ENCODE measurements at regions not wholly inside any gene's neighbourhood (a gene's known extent, or its start where the extent isn't known, plus 50 kb on each side); places are given as distances from the start of the nearest gene placed in this dataset.

DNA sequence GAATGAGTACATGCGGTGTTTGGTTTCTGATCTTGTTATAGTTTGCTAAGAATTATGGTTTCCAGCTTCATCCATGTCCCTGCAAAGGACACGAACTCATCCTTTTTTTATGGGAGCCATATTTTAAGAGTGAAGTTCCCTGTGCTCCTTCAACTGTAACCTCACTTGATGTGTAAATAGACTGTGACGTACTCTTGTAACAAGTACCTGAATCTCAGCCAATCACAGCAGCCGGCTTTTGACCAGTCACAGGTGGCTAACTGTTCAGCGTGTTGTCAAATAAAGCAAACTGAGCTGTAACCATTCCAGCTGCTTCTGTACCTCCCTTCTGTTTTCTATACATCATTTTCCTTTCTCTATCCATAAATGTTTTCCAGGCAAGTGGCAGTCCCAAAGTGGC lies 774.3 kb upstream of the HS6ST1 start:
- TF ChIP-seq, protein P1, sequence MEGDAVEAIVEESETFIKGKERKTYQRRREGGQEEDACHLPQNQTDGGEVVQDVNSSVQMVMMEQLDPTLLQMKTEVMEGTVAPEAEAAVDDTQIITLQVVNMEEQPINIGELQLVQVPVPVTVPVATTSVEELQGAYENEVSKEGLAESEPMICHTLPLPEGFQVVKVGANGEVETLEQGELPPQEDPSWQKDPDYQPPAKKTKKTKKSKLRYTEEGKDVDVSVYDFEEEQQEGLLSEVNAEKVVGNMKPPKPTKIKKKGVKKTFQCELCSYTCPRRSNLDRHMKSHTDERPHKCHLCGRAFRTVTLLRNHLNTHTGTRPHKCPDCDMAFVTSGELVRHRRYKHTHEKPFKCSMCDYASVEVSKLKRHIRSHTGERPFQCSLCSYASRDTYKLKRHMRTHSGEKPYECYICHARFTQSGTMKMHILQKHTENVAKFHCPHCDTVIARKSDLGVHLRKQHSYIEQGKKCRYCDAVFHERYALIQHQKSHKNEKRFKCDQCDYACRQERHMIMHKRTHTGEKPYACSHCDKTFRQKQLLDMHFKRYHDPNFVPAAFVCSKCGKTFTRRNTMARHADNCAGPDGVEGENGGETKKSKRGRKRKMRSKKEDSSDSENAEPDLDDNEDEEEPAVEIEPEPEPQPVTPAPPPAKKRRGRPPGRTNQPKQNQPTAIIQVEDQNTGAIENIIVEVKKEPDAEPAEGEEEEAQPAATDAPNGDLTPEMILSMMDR (conservative IDR thresholded peaks at IDR 0.05; ENCODE audit: low read depth, low read length): no peak
- TF ChIP-seq EZH2phosphoT487 (IDR thresholded peaks at IDR 0.05; ENCODE audit: borderline replicate concordance, low read length) (no peak), EZH2 (IDR thresholded peaks at IDR 0.05; ENCODE audit: low read length, unreplicated experiment) (no peak)
